ENCODE measurements at regions not wholly inside any gene's neighbourhood (a gene's known extent, or its start where the extent isn't known, plus 50 kb on each side); places are given as distances from the start of the nearest gene placed in this dataset.

DNA sequence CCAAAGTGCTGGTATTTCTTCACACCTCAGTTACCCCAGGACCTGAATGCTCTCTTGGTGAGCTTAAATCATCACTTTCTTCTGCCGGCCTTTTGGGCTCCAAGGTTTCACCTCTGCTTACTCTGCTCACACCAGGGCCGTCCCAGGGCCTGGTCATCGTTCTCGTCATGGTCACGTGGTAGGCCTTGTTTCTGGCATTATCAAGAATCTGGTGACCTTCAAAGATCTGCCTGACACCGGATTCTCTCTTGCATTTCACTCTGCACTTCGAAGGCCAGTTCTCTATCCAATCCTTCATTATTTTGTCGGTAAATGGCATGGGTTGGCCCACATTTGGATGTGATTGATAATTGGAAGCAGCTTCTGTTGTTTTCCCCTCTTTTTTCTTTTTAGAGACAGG lies 80.5 kb downstream of the HRH4 start:
- TF ChIP-seq EZH2 (IDR thresholded peaks at IDR 0.05) (no peak), POLR2AphosphoS5 (IDR thresholded peaks at IDR 0.05; ENCODE audit: borderline replicate concordance, low read depth, low read length) (no peak), FOXP2 (optimal IDR thresholded peaks at IDR 0.05; ENCODE audit: control extremely low read depth, extremely low read length, insufficient read depth) (no peak)
- H3K36me3 ChIP-seq (ENCODE audit: insufficient read depth, low read length): no peaks in the 10 kb centered on the region
- no peak overlapping the region for H3K4me3 ChIP-seq
- H3K9me3 ChIP-seq (ENCODE audit: low read depth, low read length): no peaks in the 10 kb centered on the region
- H3K27ac ChIP-seq: no peak overlapping the region
- no peak for DNase-seq (ENCODE audit: low read depth, low spot score)
- H3K9ac ChIP-seq (ENCODE audit: insufficient read length): no peak overlapping the region

DNA sequence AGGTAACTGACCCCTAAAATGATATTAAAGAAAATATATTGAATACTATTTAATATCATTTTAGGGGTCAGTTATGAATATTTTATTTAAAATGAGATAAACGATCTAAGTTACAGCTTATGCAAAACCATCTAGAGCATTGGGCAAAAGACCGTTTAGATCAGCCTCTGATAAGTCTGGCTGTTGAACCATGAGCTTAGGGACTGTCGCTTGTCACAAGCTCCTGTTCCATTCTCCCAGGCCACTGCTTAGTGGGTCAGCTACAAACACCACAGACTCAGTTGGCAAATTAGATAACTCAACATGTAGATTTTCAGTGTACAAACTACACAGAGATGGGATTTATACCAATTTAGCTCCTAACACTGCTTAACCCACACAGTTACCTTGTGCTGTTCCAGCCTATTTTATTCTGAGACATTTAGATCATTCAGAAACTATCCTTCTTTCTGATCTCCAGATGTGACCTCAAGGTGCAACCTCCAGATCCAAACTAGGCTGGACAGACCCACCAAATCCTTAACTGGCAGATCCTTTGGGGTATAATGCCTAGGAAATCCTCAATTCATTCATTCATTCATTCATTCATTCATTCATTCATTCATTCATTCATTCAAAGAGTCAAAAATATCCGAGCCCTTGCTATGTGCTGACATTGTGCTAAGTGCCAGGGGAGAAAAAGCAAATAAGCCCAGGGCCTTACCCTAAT lies 82.8 kb downstream of the HRH4 start:
- Histone ChIP-seq H3K27ac (no peak overlapping the region), H3K36me3 (ENCODE audit: insufficient read depth, low read length) (no peaks in the 10 kb centered on the region), H3K9me3 (ENCODE audit: low read depth, low read length) (no peaks in the 10 kb centered on the region), H3K4me3 (no peak overlapping the region), H3K9ac (ENCODE audit: insufficient read length) (no peak overlapping the region)
- no peak for TF ChIP-seq EZH2 (IDR thresholded peaks at IDR 0.05)
- no peak for TF ChIP-seq POLR2AphosphoS5 (IDR thresholded peaks at IDR 0.05; ENCODE audit: borderline replicate concordance, low read depth, low read length)
- TF ChIP-seq FOXP2 (optimal IDR thresholded peaks at IDR 0.05; ENCODE audit: control extremely low read depth, extremely low read length, insufficient read depth): no peak
- DNase-seq (ENCODE audit: low read depth, low spot score): no peak

- no peak overlapping the region for H3K9ac ChIP-seq (ENCODE audit: insufficient read length)
- TF ChIP-seq POLR2AphosphoS5 (IDR thresholded peaks at IDR 0.05; ENCODE audit: borderline replicate concordance, low read depth, low read length) (no peak), FOXP2 (optimal IDR thresholded peaks at IDR 0.05; ENCODE audit: control extremely low read depth, extremely low read length, insufficient read depth) (no peak), EZH2 (IDR thresholded peaks at IDR 0.05) (no peak)
- no peaks in the 10 kb centered on the region for H3K36me3 ChIP-seq (ENCODE audit: insufficient read depth, low read length)
- H3K9me3 ChIP-seq (ENCODE audit: low read depth, low read length): no peaks in the 10 kb centered on the region
- DNase-seq (ENCODE audit: low read depth, low spot score): no peak
- no peak overlapping the region for H3K4me3 ChIP-seq
- no peak overlapping the region for H3K27ac ChIP-seq
These were observed 83.5 kb downstream of the HRH4 start for GRCh38 chr18:24543795-24544498.

DNA sequence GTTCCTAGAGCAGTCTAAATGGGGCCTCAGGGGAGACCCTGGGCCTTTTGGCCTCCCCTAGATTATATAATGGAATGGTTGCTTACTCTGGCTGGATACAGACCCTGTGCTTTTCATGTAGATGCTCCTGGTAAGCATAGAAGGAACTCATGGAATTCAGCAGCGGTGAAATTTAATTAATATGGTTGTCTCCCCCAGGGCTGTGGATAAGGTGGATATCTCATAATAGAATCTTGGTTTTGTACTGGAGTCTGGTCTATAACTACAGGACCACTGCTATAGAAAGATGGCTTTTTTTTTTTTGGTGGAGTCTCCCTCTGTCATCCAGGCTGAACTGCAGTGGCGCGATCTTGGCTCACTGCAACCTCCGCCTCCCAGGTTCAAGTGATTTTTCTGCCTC lies 84.5 kb downstream of the HRH4 start:
- H3K27ac ChIP-seq: no peak overlapping the region
- H3K9ac ChIP-seq (ENCODE audit: insufficient read length): no peak overlapping the region

DNA sequence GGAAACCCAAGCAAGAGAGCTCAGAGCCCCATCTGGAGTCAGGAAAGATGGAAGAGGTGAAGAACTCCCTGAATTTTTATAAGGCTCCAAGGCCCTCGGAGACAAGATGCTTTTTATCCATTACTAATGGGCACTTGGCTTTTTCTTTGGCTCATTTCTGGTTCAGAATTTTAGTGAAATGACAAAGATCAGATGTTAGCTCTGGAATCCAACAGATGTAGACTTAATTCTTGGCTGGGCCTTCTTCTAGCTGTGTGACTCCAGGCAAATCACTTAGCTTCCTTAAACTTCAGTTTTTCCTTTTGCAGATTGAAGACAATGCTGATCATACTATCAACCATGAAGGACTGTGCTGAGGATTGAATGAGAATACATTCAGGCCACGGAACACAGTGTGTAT lies 85.2 kb downstream of the HRH4 start:
- no peak for TF ChIP-seq POLR2AphosphoS5 (IDR thresholded peaks at IDR 0.05; ENCODE audit: borderline replicate concordance, low read depth, low read length)
- TF ChIP-seq EZH2 (IDR thresholded peaks at IDR 0.05): no peak
- no peak for TF ChIP-seq FOXP2 (optimal IDR thresholded peaks at IDR 0.05; ENCODE audit: control extremely low read depth, extremely low read length, insufficient read depth)
- Histone ChIP-seq H3K9me3 (ENCODE audit: low read depth, low read length) (no peaks in the 10 kb centered on the region), H3K4me3 (no peak overlapping the region), H3K36me3 (ENCODE audit: insufficient read depth, low read length) (no peaks in the 10 kb centered on the region), H3K9ac (ENCODE audit: insufficient read length) (no peak overlapping the region), H3K27ac (no peak overlapping the region)
- DNase-seq (ENCODE audit: low read depth, low spot score): no peak

More for the DNA sequence above, 84.5 kb downstream of the HRH4 start:
- Histone ChIP-seq H3K36me3 (ENCODE audit: insufficient read depth, low read length) (no peaks in the 10 kb centered on the region), H3K9me3 (ENCODE audit: low read depth, low read length) (no peaks in the 10 kb centered on the region), H3K4me3 (no peak overlapping the region)
- DNase-seq (ENCODE audit: low read depth, low spot score): no peak
- no peak for TF ChIP-seq FOXP2 (optimal IDR thresholded peaks at IDR 0.05; ENCODE audit: control extremely low read depth, extremely low read length, insufficient read depth)
- TF ChIP-seq EZH2 (IDR thresholded peaks at IDR 0.05): no peak
- no peak for TF ChIP-seq POLR2AphosphoS5 (IDR thresholded peaks at IDR 0.05; ENCODE audit: borderline replicate concordance, low read depth, low read length)

DNA sequence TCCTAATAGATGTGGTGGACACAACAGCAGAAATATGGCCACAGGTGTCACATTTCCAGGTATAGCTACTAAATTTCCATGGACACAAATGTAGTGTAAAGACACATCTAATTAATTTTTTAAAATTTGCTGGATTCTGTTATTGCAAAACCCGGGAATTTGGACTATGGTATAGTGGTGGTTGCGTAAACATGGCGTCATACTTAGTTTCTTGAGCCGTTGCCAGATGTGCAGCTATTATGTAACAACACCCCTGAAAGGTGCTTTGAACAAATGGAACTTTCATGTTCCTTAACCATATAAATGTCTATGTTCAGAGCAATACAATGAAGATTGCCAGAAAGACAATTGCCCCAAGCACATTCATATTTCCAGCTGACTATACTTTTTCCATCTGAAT lies 85.9 kb downstream of the HRH4 start:
- TF ChIP-seq POLR2AphosphoS5 (IDR thresholded peaks at IDR 0.05; ENCODE audit: borderline replicate concordance, low read depth, low read length) (no peak), EZH2 (IDR thresholded peaks at IDR 0.05) (no peak), FOXP2 (optimal IDR thresholded peaks at IDR 0.05; ENCODE audit: control extremely low read depth, extremely low read length, insufficient read depth) (no peak)

DNA sequence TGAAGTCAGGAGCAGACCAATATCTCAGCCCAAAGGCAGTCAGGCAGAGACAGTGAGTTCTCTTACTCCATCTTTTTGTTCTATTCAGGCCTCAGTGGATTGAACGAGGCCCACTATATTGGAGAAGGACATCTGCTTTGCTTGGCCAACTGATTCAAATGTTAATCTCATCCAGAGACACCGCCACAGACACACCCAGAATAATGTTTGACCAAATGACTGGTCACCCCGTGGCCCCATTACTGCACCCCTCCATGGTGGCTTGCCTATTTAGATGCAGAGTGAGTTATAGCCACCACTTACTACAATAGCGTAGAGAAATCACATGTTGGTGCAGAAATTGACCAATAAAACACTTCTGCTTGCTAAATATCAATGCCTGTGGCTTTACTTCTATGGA lies 88.1 kb downstream of the HRH4 start:
- H3K9me3 ChIP-seq (ENCODE audit: low read depth, low read length): no peaks in the 10 kb centered on the region
- no peak overlapping the region for H3K27ac ChIP-seq
- TF ChIP-seq EZH2 (IDR thresholded peaks at IDR 0.05): no peak
- TF ChIP-seq FOXP2 (optimal IDR thresholded peaks at IDR 0.05; ENCODE audit: control extremely low read depth, extremely low read length, insufficient read depth): no peak
- no peak for TF ChIP-seq POLR2AphosphoS5 (IDR thresholded peaks at IDR 0.05; ENCODE audit: borderline replicate concordance, low read depth, low read length)
- H3K36me3 ChIP-seq (ENCODE audit: insufficient read depth, low read length): no peaks in the 10 kb centered on the region
- no peak overlapping the region for H3K4me3 ChIP-seq
- no peak for DNase-seq (ENCODE audit: low read depth, low spot score)
- H3K9ac ChIP-seq (ENCODE audit: insufficient read length): no peak overlapping the region

More for the DNA sequence above, 85.9 kb downstream of the HRH4 start:
- Histone ChIP-seq H3K36me3 (ENCODE audit: insufficient read depth, low read length) (no peaks in the 10 kb centered on the region), H3K9me3 (ENCODE audit: low read depth, low read length) (no peaks in the 10 kb centered on the region), H3K27ac (no peak overlapping the region), H3K4me3 (no peak overlapping the region), H3K9ac (ENCODE audit: insufficient read length) (no peak overlapping the region)
- no peak for DNase-seq (ENCODE audit: low read depth, low spot score)

GRCh38 chr18:24552218-24552617 lies 91.8 kb downstream of the HRH4 start:
- H3K9me3 ChIP-seq (ENCODE audit: low read depth, low read length): no peaks in the 10 kb centered on the region
- no peak for DNase-seq (ENCODE audit: low read depth, low spot score)
- no peaks in the 10 kb centered on the region for H3K36me3 ChIP-seq (ENCODE audit: insufficient read depth, low read length)
- no peak overlapping the region for H3K27ac ChIP-seq
- no peak for TF ChIP-seq EZH2 (IDR thresholded peaks at IDR 0.05)
- no peak for TF ChIP-seq POLR2AphosphoS5 (IDR thresholded peaks at IDR 0.05; ENCODE audit: borderline replicate concordance, low read depth, low read length)
- TF ChIP-seq FOXP2 (optimal IDR thresholded peaks at IDR 0.05; ENCODE audit: control extremely low read depth, extremely low read length, insufficient read depth): no peak
- H3K4me3 ChIP-seq: no peak overlapping the region
- no peak overlapping the region for H3K9ac ChIP-seq (ENCODE audit: insufficient read length)
